ENCODE measurements at regions not wholly inside any gene's neighbourhood (a gene's known extent, or its start where the extent isn't known, plus 50 kb on each side); places are given as distances from the start of the nearest gene placed in this dataset.

GRCh38 chr2:10977003-10977402, 65.3 kb downstream of the KCNF1 start (continued):
- TF ChIP-seq REST (IDR thresholded peaks at IDR 0.05; ENCODE audit: low read depth) (no peak), EZH2 (IDR thresholded peaks at IDR 0.05) (no peak), POLR2AphosphoS5 (IDR thresholded peaks at IDR 0.05; ENCODE audit: low read depth, low read length) (no peak)

- Histone ChIP-seq H3K4me2 (ENCODE audit: low read length) (no peak overlapping the region), H4K20me1 (ENCODE audit: insufficient read depth) (no peaks in the 10 kb centered on the region), H3K27me3 (ENCODE audit: insufficient read depth, low read length) (no peaks in the 10 kb centered on the region), H3K27ac (ENCODE audit: low read depth, low read length) (no peak overlapping the region), H3K9ac (ENCODE audit: low read length) (no peak overlapping the region), H3K4me3 (replicated peaks in 1 of 2; ENCODE audit: low read depth in 1 of 2, low read length in 2 of 2) (no peak overlapping the region), H2AFZ (ENCODE audit: low read depth, low read length, poor library complexity, severe bottlenecking) (no peak overlapping the region), H3K9me3 (ENCODE audit: control insufficient read depth in 1 of 2, insufficient read depth in 1 of 2, low read depth in 1 of 2, low read length in 2 of 2) (no peaks in the 10 kb centered on the region), H3K4me1 (ENCODE audit: control insufficient read depth in 1 of 2, insufficient read depth in 2 of 2, low read length in 2 of 2) (no peaks in the 10 kb centered on the region), H3K79me2 (ENCODE audit: insufficient read depth, low read length) (no peaks in the 10 kb centered on the region), H3K36me3 (ENCODE audit: control insufficient read depth in 1 of 2, insufficient read depth in 2 of 2, low read length in 2 of 2) (no peaks in the 10 kb centered on the region), H3K9me2 (ENCODE audit: insufficient read depth) (no peaks in the 10 kb centered on the region)
- no peak for DNase-seq (ENCODE audit: low read depth, low spot score)
- no TSS peak for BruUV-seq (replicated peaks)
- ChIA-PET CTCF (no interaction called here), POLR2A (no interaction called here), RAD21 (ENCODE audit: low non-redundant PET in 1 of 2, low total read pairs in 2 of 2, uncharacterized antibody in 2 of 2, unreplicated experiment in 2 of 2) (no interaction called here)
- ATAC-seq = no peak
- intact Hi-C loops (cut with micrococcal nuclease) = no loop called here
- TF ChIP-seq EGR1 (IDR thresholded peaks at IDR 0.05; ENCODE audit: low read depth) = no peak
- TF ChIP-seq, protein P1, sequence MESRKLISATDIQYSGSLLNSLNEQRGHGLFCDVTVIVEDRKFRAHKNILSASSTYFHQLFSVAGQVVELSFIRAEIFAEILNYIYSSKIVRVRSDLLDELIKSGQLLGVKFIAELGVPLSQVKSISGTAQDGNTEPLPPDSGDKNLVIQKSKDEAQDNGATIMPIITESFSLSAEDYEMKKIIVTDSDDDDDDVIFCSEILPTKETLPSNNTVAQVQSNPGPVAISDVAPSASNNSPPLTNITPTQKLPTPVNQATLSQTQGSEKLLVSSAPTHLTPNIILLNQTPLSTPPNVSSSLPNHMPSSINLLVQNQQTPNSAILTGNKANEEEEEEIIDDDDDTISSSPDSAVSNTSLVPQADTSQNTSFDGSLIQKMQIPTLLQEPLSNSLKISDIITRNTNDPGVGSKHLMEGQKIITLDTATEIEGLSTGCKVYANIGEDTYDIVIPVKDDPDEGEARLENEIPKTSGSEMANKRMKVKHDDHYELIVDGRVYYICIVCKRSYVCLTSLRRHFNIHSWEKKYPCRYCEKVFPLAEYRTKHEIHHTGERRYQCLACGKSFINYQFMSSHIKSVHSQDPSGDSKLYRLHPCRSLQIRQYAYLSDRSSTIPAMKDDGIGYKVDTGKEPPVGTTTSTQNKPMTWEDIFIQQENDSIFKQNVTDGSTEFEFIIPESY (IDR thresholded peaks at IDR 0.05; ENCODE audit: extremely low read depth, insufficient replicate concordance, low read length) = no peak
- TF ChIP-seq, protein P2, sequence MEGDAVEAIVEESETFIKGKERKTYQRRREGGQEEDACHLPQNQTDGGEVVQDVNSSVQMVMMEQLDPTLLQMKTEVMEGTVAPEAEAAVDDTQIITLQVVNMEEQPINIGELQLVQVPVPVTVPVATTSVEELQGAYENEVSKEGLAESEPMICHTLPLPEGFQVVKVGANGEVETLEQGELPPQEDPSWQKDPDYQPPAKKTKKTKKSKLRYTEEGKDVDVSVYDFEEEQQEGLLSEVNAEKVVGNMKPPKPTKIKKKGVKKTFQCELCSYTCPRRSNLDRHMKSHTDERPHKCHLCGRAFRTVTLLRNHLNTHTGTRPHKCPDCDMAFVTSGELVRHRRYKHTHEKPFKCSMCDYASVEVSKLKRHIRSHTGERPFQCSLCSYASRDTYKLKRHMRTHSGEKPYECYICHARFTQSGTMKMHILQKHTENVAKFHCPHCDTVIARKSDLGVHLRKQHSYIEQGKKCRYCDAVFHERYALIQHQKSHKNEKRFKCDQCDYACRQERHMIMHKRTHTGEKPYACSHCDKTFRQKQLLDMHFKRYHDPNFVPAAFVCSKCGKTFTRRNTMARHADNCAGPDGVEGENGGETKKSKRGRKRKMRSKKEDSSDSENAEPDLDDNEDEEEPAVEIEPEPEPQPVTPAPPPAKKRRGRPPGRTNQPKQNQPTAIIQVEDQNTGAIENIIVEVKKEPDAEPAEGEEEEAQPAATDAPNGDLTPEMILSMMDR (IDR thresholded peaks at IDR 0.05 in 2 of 3, conservative IDR thresholded peaks at IDR 0.05 in 1 of 3; ENCODE audit: borderline replicate concordance in 1 of 3, insufficient read depth in 1 of 3, low read depth in 2 of 3, low read length in 2 of 3) = no peak
- TF ChIP-seq, protein P3, sequence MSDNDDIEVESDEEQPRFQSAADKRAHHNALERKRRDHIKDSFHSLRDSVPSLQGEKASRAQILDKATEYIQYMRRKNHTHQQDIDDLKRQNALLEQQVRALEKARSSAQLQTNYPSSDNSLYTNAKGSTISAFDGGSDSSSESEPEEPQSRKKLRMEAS (IDR thresholded peaks at IDR 0.05) = no peak
- no peak for TF ChIP-seq YY1 (IDR thresholded peaks at IDR 0.05; ENCODE audit: extremely low read depth, insufficient replicate concordance, low read depth, low read length)
- TF ChIP-seq CEBPB (IDR thresholded peaks at IDR 0.05; ENCODE audit: low read depth) = no peak
- no peak for TF ChIP-seq FOSL1 (IDR thresholded peaks at IDR 0.05; ENCODE audit: low read depth)
- no peak for TF ChIP-seq POLR2AphosphoS5 (IDR thresholded peaks at IDR 0.05; ENCODE audit: low read depth, low read length)
- no peak for TF ChIP-seq ZFX (IDR thresholded peaks at IDR 0.05)
- no peak for TF ChIP-seq SP1 (IDR thresholded peaks at IDR 0.05; ENCODE audit: low read depth)
- TF ChIP-seq CBX3 (IDR thresholded peaks at IDR 0.05; ENCODE audit: low read depth) = no peak
- TF ChIP-seq JUND (IDR thresholded peaks at IDR 0.05) = no peak
- no peak for TF ChIP-seq ZNF274 (IDR thresholded peaks at IDR 0.05; ENCODE audit: low read depth, low read length)
- no peak for TF ChIP-seq ATF3 (IDR thresholded peaks at IDR 0.05)
- TF ChIP-seq TCF7L2 (IDR thresholded peaks at IDR 0.05; ENCODE audit: borderline replicate concordance, extremely low read depth, insufficient read depth, insufficient read length) = no peak
Observed at GRCh38 chr2:10977621-10978020, 65.9 kb downstream of the KCNF1 start.
